Activated CD4-positive, alpha-beta T cell treated with anti-CD3 and anti-CD28 coated beads, Interleukin-2, amount 50 U/mL, for 4 hours (primary cell): ENCODE measurements at regions not wholly inside any gene's neighbourhood (a gene's known extent, or its start where the extent isn't known, plus 50 kb on each side); places are given as distances from the start of the nearest gene placed in this dataset.
"Not testable (repeated sequence)": the region's sequence is repeated elsewhere in the genome, so short reads cannot be mapped to it uniquely, and the experiment has no call there.

Experiments used
- DNase-seq, 2 experiments: peaks; one replicate each; pipeline ENCODE4 v3.0.0-alpha.2; 2020

DNA sequence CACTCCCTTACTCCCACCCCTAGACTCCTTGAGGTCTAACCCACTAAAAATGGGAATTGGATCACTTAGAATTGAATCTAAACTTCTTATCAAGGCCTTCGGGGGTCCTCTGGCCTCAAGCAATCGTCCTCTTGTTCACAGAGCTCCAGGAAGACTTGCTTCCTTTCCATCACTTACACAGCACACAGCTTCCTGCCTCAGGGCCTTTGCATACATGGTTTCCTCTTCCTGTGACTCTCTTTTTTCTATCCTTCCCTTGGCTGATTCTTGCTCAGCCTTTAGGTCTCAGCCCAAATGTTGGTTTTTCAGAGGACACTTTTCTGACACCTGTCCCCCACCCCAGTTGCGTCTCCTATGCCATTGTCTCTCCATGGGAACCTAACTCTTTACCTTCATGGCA lies 50.0 kb upstream of the ALDH1B1 start:
- no peak for DNase-seq

DNA sequence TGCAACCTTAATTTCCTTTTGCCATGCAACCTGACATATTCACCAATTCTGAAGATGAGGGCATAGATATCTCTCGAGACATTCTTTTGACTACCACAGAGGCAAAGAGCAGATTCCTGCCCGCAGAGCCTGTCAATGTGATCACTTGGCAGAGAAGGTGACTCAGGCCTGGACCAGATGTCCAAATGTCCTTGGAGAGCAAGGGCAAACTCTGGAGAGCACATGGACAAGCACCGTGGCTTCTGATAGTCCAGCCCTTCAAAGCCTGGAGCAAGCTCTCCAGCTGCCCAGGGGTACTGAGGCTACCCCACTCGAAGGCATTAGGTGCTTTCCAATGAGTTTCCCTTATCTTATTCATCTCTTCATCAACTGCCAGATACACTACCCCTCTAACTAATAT lies 50.4 kb upstream of the ALDH1B1 start:
- no peak for DNase-seq

DNA sequence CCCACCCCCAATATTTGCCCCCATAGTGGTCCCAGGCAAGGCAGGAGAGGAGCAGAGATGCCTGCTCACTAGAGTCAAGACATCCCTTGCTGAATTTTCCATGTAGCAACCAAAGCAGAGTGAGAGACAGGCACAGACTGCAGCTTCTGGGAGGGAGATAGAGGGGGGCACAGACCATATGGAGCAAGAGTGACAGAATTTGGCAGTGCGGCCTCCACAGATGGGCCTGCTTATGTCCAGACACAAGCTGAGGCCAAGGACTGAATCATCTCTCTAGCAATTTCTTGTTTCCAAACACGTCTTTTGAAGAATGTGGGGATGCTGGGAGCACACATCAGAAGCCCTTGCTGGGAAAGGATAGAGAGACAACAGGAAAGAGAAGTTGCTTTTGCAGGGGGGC lies 53.0 kb upstream of the ALDH1B1 start:
- DNase-seq, result no peak

DNA sequence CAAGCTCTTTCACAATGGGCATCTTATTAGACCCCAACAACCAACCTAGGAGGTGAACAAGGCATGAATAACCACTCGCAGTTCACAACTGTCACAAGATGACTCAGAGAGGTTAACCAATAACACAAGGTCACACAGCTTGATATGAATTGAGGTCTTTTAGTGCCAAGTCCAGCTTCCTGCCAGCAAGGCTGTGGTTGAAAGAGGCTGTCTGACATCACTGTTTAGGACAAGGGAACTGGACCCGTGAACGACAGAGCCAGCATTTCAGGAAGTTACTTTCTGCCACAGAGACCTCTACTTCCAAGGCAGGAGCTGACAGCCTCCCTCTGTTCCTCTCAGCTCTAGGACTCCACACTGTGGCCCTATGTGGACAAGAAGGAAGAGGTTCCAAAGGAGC lies 53.4 kb upstream of the ALDH1B1 start:
- DNase-seq, result no peak

DNA sequence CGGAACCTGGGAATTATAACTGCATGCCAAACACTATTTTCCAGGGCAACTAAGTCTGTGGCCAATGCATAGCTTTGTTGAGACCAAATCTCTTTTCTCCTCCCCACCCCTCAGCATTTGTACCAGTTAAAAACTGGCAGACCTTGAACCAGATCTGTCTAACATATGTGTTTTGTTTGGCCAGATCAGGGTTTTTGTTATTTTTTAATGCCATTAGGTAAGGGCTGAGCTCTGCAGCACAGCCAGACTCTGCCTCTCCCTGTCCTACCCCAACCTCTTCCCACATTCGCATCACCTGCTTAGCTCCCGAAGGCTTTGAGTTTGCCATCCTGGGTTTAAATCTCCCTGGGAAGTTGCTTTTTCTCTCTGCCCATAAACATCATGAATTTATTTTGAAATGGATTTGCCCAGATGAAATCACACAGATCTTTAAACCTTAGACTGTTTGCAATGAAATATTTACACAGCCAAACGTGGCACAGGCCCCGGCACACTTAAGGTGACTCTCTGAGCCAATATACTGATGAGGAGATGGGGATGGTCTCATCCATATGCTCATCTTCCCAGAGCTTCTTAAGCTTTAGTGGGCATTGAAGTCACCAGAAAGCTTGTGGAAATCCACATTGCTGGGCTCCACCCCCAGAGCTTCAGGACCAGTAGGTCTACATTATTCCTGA lies 54.0 kb upstream of the ALDH1B1 start:
- no peak for DNase-seq

DNA sequence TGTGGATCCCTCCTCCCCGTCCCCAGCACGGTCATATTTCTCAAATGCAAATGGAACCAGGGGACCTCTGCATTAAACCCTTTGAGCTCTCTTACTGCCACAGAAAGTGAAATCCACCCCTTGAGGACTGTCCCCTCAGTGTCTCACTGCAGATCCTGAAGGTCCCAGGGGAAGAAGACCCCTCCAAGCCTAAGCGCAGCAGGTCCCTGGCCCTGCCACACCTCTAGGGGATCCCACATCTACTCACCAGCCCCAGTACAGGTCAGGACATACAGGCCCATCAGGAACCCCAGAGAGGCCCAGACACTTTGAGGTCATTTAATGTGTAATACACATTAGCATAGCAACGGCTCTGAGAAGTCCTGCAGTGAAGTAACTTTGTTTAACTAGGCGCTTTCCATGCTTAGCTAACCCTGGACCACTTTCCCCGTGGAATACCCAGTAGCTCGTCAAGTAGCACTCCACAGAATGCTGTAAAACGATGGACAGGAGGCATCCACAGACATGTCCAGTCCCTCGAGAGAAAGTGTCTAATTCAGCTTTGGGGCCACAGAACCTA lies 54.7 kb upstream of the ALDH1B1 start:
- no peak for DNase-seq

DNA sequence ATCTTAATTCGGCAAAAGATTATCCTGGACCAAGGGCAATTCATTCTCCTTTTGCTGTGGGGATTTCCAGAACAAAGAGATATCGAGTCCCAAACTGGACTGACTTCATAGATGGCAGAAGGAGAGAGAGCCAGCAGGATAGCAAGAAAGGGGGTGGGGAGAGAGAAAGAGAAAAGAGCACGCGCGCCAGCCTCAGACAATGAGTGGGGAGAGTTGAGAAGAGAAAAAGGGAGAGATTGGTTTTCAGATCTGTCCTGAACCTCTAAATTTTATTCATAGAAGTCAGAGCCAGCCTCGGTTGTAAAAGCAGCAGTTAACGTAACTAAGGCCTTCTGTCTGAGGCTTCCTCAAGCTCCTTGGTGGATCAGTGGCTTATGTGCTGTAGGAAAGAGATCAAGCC lies 55.3 kb upstream of the ALDH1B1 start:
- DNase-seq, result no peak

DNA sequence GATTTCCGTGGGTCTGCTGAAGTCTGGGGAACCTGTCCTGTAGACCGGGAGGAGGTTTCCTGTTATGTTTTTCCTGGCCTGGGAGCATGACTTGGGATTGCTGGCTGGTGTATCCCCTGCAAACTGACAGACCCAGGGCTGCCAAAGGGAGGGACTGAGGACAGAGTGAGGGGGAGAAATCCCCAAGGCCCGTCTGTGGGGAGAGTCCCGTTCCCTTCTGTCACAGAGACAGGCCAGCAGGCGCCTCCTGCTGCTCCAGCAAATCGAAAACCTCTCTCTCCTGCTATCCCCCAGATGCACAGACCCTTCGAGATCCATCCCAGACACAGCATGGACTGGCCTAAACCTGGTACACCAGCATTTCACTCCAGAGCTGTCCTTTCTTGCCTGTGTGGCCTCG lies 56.2 kb upstream of the ALDH1B1 start:
- DNase-seq, result no peak

DNA sequence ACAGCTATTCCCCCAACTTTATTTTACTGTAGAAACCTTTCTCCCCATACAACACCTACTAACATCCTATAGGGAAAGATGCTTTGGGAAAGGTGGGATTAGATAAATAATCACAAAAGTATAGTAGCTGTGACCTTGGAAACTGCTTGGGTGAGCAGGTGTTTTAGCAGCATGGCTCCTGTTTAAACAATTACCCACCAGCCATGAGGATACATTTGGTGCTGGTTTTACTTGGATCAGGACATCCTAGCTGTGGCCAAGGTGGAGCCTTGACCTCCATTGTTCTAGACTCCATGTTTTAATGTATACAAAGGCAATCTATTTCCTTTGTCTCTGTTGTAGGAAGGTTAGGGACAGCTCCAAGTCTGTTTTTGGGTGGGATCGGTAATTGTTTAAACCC lies 56.8 kb upstream of the ALDH1B1 start:
- no peak for DNase-seq

DNA sequence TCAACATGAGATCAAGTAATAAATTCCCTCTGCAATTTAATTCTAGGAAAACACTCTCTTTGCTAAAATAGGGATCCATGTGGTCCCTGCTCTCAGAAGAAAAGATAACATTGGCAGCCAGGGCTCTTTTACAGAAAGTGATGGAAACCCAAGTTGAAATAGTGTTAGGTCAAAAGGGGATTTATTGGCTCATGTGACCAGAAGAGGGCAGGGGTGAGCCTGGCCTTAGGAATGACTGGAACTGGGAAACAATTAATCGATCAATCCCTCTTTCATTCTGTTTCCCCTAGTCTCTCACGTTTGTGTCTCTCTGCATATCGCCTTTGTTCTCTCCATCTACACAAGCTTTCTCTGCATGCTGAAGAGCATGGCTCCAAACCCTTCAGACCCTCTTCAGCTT lies 58.3 kb upstream of the ALDH1B1 start:
- DNase-seq, result no peak

DNA sequence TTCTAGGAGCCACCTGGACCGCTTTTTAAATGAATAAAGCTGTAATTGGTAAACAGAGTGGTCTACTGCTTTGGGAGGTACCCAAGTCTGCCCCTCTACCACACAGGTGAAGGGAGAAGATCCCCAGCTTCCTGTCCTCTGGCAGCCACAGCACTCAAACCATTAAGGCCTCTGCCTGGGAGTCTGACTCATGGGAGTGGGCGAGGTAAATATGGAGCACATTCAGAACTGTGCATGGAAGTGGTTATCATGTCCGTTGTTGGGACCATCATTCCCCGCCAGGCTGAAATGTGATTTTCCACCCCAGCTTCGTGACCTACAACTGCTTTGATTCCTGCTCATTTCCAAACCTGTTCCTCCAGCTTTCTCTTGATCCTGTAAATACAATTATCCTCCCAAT lies 59.5 kb upstream of the ALDH1B1 start:
- DNase-seq, result no peak

DNA sequence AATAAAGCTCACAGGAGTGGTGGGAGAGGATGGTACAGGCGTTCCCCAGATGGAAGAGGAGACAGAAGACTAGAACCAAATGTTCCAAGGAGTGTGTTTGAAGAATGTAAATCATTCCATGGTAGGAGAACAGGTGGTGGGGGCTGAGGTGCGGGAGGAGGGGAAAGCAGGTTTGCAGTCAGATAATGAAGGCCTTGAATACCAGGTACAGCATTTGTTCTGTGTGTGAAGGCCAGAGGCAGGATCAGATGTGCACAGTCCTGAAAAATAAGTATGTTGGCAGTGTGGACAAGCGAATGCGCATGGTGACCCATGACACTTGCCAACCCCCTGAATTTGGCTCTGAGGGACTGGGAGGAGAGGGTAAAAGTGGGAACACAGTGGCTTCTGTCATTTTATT lies 59.9 kb upstream of the ALDH1B1 start:
- DNase-seq, result no peak

DNA sequence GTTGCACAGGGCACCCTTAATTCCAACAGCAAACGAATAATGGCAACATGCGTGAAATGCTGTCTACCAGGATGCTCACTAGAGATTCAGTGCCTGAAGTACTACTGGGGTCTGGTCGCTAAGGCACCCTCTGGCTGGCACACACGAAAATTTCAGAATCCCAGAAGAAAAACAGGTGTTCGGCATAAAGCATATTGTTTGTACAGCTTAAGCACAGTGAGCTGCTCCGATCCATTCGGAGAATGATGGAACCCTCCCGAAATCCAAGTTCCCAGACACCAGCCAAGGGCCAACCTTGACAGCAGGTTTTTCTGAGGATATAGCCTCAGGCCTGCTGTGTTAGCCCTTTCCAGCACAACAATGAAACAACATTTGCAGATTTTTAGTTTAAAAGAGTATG lies 61.4 kb upstream of the ALDH1B1 start:
- no peak for DNase-seq

DNA sequence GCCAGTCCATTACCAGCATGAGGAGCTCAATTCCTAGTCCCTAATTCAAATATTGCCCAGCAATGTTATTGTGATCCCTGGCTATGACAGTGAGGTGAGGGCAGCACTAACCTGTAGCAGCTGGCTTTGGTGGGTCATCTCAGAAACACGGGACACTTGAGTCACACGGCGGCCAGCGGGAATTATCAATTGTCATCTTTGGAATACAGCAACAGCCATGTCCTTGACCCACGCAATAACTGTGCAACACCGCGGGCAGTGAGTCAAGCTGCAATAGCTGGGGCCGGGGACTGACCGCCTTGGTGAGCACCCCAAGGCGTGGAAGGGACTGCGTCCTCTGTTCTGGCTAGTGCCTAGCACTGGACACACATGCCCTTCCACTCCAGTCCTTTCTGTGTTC lies 62.5 kb upstream of the ALDH1B1 start:
- no peak for DNase-seq

DNA sequence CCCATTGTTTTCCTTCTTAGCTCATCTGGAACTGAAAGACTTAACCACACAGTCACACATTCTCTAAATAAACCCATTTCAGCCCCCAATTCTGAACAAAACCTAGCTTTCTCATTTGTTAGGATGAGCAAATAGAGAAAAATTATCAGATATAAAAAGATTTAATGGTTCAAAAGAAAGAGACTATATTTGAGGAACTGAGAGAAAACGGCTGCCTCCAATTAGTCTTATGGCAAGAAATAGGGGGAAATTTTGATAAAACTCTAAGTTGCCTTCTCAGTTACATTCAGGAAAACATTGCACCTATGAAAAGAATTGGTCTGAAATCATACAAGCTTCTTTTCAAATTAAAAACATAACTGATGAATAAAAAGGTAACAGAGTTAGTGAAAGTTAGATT lies 63.7 kb upstream of the ALDH1B1 start:
- no peak for DNase-seq

DNA sequence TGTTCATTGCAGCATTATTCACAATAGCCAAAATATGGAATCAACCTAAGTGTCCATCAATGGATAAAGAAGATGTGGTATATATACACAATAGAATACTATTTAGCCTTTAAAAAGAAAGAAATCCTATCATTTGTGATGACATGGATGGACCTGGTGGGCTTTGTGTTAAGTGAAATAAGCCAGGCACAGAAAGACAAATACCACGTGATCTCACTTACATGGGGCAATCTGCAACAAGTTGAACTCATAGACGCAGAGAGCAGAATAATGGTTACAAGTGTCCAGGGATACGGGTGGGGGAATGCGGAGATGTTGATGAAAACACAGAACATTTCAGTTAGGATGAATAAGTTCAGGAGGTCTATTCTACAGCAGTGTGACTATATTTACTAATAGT lies 66.4 kb upstream of the ALDH1B1 start:
- no peak for DNase-seq

DNA sequence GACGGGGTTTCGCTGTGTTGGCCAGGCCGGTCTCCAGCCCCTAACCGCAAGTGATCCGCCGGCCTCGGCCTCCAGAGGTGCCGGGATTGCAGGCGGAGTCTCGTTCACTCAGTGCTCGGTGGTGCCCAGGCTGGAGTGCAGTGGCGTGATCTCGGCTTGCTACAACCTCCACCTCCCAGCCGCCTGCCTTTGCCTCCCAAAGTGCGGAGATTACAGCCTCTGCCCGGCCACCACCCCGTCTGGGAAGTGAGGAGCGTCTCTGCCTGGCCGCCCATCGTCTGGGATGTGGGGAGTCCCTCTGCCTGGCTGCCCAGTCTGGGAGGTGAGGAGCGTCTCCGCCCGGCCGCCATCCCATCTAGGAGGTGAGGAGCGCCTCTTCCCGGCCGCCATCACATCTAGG lies 68.3 kb upstream of the ALDH1B1 start:
- not testable (repeated sequence) for DNase-seq

DNA sequence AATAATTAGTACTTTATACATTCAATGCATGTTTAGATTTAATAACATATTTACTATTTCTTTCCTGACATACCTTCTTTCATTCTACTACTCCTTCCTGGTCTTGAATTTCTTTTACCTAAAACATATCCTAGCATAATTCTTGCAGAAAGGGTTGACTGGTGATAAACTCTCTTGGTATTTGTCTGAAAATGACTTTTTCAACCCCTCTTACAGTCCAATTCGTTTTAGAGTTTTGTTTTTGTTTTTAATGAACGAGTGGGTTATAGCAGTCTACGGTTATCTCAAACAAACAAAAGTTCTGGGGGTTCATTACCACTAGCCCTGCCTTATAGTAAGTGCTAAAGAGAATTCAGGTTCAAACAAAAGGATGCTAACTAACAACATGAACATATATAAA lies 69.6 kb upstream of the ALDH1B1 start:
- no peak for DNase-seq

DNA sequence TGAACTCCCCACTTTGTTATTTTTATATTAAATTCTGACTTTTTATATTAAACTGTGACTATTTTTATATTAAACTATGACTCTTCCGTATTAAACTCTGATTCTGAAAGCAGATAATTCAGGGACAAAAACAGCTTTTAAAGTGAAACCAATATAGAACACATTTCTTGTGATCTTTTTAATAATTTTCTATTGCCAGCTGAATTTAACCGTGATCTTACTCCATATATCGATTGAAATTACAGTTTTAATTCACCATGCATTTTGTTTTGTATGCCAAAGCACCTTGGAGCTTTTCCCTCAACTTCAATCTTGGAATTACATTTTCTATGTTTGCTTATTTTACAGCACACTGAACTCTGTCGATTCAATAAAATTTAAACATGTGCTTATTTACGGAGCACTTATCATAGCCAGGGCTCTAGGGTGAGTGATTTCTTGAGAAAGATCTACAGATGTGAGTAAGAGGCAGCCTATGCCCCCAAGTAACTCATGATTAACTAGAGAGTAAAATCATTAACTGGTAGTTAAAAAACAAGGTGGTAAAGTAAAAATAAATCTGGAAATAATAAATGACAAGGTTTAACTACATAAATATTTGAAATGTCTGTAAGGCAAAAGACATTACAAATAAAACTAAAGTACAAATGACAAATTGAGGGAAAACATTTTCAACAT lies 72.9 kb upstream of the ALDH1B1 start:
- no peak for DNase-seq

DNA sequence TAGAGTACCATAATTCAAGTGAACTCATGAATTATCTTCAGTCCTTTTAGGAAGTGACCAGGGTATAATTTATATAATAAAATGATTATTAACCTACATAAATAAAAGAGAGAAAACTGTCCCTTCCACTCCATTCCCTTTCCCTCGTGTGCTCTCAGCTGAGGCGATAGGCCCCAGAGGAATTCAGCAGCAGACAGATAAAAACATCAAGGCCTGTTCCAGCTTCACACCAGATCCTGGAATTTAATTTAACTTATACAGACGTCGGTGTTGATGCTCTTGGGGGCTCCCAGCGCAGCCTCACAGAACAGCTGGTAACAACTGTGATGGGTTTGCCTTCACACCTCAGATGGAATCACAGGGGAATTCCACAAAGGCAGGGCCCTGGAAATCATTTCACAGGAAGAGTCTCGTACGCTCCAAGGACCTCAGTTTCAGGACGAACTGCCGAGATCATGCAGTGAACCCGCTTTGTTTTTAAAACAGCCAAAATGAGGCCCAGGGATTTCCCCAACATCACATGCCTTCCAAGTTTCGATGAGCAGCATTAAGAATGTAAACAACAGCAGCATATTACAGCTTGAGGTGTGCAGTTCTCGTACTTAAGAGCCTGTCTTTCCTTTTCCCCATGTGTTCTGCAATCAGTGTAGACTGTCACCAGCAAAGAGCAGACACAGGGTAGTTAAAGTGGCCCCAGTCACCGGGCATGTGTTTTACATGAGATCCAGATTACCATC lies 73.6 kb upstream of the ALDH1B1 start:
- no peak for DNase-seq

DNA sequence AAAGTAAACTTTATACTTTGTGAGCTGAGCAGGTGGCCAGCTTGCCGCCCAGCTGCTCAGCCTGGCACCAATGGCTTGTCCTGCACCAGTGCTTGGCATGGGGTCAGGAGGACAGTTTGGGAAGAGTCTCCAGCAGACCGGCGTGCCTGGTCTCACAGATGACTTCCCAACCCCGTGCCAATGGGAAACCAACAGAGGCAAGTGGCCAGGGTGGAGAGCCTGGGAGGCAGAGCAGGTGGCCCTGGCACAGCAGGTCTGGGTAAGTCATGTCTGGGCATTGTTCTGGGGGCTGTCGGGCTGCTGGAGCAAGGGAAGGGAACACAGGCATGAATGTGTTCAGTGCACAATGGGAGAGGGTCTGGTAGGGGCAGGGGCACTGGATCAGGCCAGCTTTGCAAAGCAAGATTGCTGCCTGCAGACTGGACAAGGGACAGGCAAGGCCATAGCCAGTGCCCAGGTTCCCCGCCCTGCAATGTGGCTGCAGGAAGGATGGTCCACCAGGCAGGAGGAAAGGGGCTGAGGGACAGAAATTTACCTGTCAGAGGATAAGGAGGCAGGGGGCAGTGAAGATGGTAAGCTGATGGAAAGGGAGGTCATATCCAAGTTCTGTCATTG lies 76.2 kb upstream of the ALDH1B1 start:
- DNase-seq, result no peak

DNA sequence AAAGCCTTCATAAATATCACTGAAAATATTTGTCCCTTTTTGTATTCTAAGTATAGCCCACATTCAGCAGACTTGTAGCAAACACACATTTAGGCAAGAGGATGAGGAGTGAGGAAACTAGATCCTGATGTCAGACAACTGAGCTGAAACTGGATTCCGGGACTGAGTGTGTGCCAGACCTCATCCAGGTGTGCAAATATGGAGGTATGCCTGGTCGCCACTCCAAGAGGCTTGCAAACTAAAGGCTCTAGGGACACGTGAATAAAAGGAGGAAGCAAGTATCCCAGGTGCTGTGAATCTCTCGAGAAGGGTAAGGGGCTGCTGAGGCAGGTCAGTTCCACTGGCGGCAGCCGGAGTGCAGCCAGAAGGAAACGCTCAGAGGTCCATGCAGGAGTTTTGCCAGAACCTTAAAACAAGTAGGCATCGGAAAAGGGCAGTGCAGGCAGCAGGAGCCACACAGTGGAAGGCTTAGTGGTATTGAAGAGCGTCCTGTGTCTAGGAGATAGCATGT lies 77.4 kb upstream of the ALDH1B1 start:
- no peak for DNase-seq

DNA sequence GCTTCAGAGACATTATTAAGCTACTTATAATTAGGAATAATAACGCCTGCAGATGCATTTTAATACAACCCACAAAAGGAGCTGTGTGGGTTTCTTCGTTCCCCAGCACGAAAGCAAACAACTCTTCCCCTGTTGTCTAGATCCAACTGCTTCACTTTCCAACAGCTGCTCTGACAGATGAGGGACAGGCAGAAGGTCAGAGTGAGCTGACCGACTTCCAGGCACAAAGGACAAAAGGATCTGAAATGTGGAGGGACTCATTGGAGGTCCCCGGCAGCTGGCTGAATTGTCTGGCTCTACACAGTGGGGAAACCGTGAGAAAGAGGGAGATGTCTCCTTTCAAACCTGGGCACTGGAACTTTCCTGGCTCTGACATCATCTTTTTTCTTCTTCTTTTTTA lies 79.1 kb upstream of the ALDH1B1 start:
- no peak for DNase-seq
